GM23338 (cell line): ENCODE measurements at regions not wholly inside any gene's neighbourhood (a gene's known extent, or its start where the extent isn't known, plus 50 kb on each side); places are given as distances from the start of the nearest gene placed in this dataset.

Experiments
- ATAC-seq: fragments of 200-7000 bp; cut with Tn5 transposase; 3 replicates; pipeline ENCODE4 v1.9.1; 2020
- DNase-seq: peaks from one replicate; pipeline ENCODE4 v3.0.0-alpha.2; 2015; ENCODE audit warnings: low spot score
- H2AFZ ChIP-seq: fragments of 200-600 bp; sonication (generic); 2 replicates; pipeline ENCODE4 v1.8.0; 2016; ENCODE audit warnings: antibody characterized with exemption, mild to moderate bottlenecking, moderate library complexity
- H3F3A ChIP-seq: fragments of 200-600 bp; sonication (generic); replicated peaks from 2 replicates; pipeline ENCODE4 v1.8.0; 2017; ENCODE audit warnings: antibody characterized with exemption, mixed run types, low read depth
- H3K27ac ChIP-seq: fragments of 200-600 bp; sonication (generic); 2 replicates; pipeline ENCODE4 v1.6.1; 2016; ENCODE audit warnings: low read depth
- H3K27me3 ChIP-seq: fragments of 200-600 bp; sonication (generic); 2 replicates; pipeline ENCODE4 v1.8.0; 2016; ENCODE audit warnings: mild to moderate bottlenecking, mixed run types, moderate library complexity; ENCODE audit not compliant: insufficient read depth
- H3K36me3 ChIP-seq: fragments of 200-600 bp; sonication (generic); 2 replicates; pipeline ENCODE4 v1.8.0; 2016; ENCODE audit warnings: mild to moderate bottlenecking; ENCODE audit not compliant: insufficient read depth
- H3K4me1 ChIP-seq: fragments of 200-600 bp; sonication (generic); 2 replicates; pipeline ENCODE4 v1.8.0; 2016; ENCODE audit warnings: mild to moderate bottlenecking, moderate library complexity; ENCODE audit not compliant: insufficient read depth
- H3K4me2 ChIP-seq: fragments of 200-600 bp; sonication (generic); 2 replicates; pipeline ENCODE4 v1.7.1; 2017; ENCODE audit warnings: mixed run types
- H3K4me3 ChIP-seq: fragments of 200-600 bp; sonication (generic); 2 replicates; pipeline ENCODE4 v1.6.1; 2016; ENCODE audit warnings: mixed run types
- H3K79me2 ChIP-seq: fragments of 200-600 bp; sonication (generic); replicated peaks from 2 replicates; pipeline ENCODE4 v1.8.0; 2017; ENCODE audit warnings: mild to moderate bottlenecking; ENCODE audit not compliant: insufficient read depth
- H3K9me2 ChIP-seq: fragments of 200-600 bp; sonication (generic); 2 replicates; pipeline ENCODE4 v1.8.0; 2017; ENCODE audit not compliant: insufficient read depth
- H4K20me1 ChIP-seq: fragments of 200-600 bp; sonication (generic); replicated peaks from 2 replicates; pipeline ENCODE4 v1.8.0; 2017; ENCODE audit warnings: mild to moderate bottlenecking; ENCODE audit not compliant: insufficient read depth
- H3K27ac Mint-ChIP-seq: 2 replicates; pipeline ENCODE4 v1.8.0; 2020; ENCODE audit warnings: inconsistent platforms, mild to moderate bottlenecking, moderate library complexity, mixed read lengths
- H3K27me3 Mint-ChIP-seq: 3 replicates; pipeline ENCODE4 v1.8.0; 2022; ENCODE audit warnings: low read depth, mild to moderate bottlenecking, moderate library complexity, mixed read lengths, inconsistent platforms; ENCODE audit not compliant: insufficient read depth, poor library complexity
- H3K36me3 Mint-ChIP-seq: 3 replicates; pipeline ENCODE4 v1.8.0; 2021; ENCODE audit warnings: low read depth, mild to moderate bottlenecking, inconsistent platforms, moderate library complexity, mixed read lengths
- H3K4me1 Mint-ChIP-seq: 3 replicates; pipeline ENCODE4 v1.8.0; 2020; ENCODE audit warnings: mild to moderate bottlenecking, inconsistent platforms, mixed read lengths
- H3K4me3 Mint-ChIP-seq: 3 replicates; pipeline ENCODE4 v1.8.0; 2021; ENCODE audit warnings: moderate library complexity, mild to moderate bottlenecking, inconsistent platforms, mixed read lengths
- H3K9me3 Mint-ChIP-seq: 3 replicates; pipeline ENCODE4 v1.8.0; 2020; ENCODE audit warnings: moderate library complexity, mild to moderate bottlenecking, inconsistent platforms, mixed read lengths
- CREB1 ChIP-seq: fragments of 250-450 bp; sonication (Bioruptor Pico); IDR thresholded peaks from 2 replicates; pipeline ENCODE4 v1.5.0; 2020; ENCODE audit warnings: low read depth, mild to moderate bottlenecking, moderate library complexity
- EZH2phosphoT487 ChIP-seq: fragments of 200-600 bp; sonication (generic); IDR thresholded peaks from one replicate; pipeline ENCODE4 v1.8.1; 2018; ENCODE audit warnings: antibody characterized with exemption; ENCODE audit not compliant: unreplicated experiment
- JUNB ChIP-seq: IDR thresholded peaks from one replicate; pipeline ENCODE4 v1.6.1; 2016; ENCODE audit warnings: antibody characterized with exemption; ENCODE audit not compliant: unreplicated experiment
- NANOG ChIP-seq: IDR thresholded peaks from 2 replicates; pipeline ENCODE4 v1.6.1; 2016; ENCODE audit warnings: antibody characterized with exemption, borderline replicate concordance
- ZNF114 ChIP-seq: fragments of 250-450 bp; sonication (Bioruptor Pico); IDR thresholded peaks from 2 replicates; pipeline ENCODE4 v1.5.0; 2020; ENCODE audit warnings: mild to moderate bottlenecking, moderate library complexity
- TF ChIP-seq, protein P1 (sequence below): IDR thresholded peaks from 2 replicates; pipeline ENCODE4 v1.6.1; 2016; ENCODE audit warnings: antibody characterized with exemption
- TF ChIP-seq, protein P2 (sequence below): fragments of 250-450 bp; sonication (Bioruptor Pico); IDR thresholded peaks from 2 replicates; pipeline ENCODE4 v1.5.0; 2020; ENCODE audit warnings: mild to moderate bottlenecking, moderate library complexity
- TF ChIP-seq, protein P3 (sequence below): IDR thresholded peaks from one replicate; pipeline ENCODE4 v1.6.1; 2018; ENCODE audit warnings: antibody characterized with exemption; ENCODE audit not compliant: unreplicated experiment

DNA sequence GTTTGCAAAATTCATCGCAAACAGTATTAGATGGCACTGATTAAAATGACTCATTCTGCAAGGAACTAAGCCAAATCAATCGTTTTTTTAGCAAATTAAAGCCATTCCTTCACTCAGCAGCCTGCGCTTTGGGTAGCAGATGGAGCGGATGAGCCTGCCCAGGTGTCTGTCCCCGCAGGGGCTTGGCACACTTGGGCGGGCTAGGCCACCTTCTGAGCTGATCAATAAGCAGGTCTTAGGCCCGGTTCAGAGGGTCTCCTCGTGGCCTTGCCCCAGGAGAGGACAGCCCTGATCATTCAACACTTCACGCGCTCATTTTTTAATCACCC lies 78.0 kb upstream of the FCN1 start:
- H3K27ac Mint-ChIP-seq, result no peak overlapping the region
- Histone ChIP-seq H3K27me3 (no peaks in the 10 kb centered on the region), H3K27ac (no peak overlapping the region), H3K4me3 (no peak overlapping the region), H3F3A (no peaks in the 10 kb centered on the region), H4K20me1 (no peaks in the 10 kb centered on the region), H3K4me1 (no peaks in the 10 kb centered on the region), H2AFZ (no peak overlapping the region), H3K4me2 (no peak overlapping the region), H3K79me2 (no peaks in the 10 kb centered on the region), H3K36me3 (peaks cover 6% of the 10 kb centered on the region; the same call in 1 of the 2 replicates), H3K9me2 (0 out of 2 replicates have a peak, but pooled peaks cover 3% of the 10 kb centered on the region)
- peaks cover 30% of the 10 kb centered on the region for H3K36me3 Mint-ChIP-seq
- H3K4me3 Mint-ChIP-seq, result no peak overlapping the region; the same call in 2 of the 3 replicates
- peaks cover 7% of the 10 kb centered on the region for H3K4me1 Mint-ChIP-seq
- DNase-seq (no peak), ATAC-seq (no peak)
- H3K27me3 Mint-ChIP-seq, result peaks cover 18% of the 10 kb centered on the region
- H3K9me3 Mint-ChIP-seq, result peaks cover 47% of the 10 kb centered on the region
- TF ChIP-seq, protein P1, sequence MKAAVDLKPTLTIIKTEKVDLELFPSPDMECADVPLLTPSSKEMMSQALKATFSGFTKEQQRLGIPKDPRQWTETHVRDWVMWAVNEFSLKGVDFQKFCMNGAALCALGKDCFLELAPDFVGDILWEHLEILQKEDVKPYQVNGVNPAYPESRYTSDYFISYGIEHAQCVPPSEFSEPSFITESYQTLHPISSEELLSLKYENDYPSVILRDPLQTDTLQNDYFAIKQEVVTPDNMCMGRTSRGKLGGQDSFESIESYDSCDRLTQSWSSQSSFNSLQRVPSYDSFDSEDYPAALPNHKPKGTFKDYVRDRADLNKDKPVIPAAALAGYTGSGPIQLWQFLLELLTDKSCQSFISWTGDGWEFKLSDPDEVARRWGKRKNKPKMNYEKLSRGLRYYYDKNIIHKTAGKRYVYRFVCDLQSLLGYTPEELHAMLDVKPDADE, result no peak
- TF ChIP-seq, protein P2, sequence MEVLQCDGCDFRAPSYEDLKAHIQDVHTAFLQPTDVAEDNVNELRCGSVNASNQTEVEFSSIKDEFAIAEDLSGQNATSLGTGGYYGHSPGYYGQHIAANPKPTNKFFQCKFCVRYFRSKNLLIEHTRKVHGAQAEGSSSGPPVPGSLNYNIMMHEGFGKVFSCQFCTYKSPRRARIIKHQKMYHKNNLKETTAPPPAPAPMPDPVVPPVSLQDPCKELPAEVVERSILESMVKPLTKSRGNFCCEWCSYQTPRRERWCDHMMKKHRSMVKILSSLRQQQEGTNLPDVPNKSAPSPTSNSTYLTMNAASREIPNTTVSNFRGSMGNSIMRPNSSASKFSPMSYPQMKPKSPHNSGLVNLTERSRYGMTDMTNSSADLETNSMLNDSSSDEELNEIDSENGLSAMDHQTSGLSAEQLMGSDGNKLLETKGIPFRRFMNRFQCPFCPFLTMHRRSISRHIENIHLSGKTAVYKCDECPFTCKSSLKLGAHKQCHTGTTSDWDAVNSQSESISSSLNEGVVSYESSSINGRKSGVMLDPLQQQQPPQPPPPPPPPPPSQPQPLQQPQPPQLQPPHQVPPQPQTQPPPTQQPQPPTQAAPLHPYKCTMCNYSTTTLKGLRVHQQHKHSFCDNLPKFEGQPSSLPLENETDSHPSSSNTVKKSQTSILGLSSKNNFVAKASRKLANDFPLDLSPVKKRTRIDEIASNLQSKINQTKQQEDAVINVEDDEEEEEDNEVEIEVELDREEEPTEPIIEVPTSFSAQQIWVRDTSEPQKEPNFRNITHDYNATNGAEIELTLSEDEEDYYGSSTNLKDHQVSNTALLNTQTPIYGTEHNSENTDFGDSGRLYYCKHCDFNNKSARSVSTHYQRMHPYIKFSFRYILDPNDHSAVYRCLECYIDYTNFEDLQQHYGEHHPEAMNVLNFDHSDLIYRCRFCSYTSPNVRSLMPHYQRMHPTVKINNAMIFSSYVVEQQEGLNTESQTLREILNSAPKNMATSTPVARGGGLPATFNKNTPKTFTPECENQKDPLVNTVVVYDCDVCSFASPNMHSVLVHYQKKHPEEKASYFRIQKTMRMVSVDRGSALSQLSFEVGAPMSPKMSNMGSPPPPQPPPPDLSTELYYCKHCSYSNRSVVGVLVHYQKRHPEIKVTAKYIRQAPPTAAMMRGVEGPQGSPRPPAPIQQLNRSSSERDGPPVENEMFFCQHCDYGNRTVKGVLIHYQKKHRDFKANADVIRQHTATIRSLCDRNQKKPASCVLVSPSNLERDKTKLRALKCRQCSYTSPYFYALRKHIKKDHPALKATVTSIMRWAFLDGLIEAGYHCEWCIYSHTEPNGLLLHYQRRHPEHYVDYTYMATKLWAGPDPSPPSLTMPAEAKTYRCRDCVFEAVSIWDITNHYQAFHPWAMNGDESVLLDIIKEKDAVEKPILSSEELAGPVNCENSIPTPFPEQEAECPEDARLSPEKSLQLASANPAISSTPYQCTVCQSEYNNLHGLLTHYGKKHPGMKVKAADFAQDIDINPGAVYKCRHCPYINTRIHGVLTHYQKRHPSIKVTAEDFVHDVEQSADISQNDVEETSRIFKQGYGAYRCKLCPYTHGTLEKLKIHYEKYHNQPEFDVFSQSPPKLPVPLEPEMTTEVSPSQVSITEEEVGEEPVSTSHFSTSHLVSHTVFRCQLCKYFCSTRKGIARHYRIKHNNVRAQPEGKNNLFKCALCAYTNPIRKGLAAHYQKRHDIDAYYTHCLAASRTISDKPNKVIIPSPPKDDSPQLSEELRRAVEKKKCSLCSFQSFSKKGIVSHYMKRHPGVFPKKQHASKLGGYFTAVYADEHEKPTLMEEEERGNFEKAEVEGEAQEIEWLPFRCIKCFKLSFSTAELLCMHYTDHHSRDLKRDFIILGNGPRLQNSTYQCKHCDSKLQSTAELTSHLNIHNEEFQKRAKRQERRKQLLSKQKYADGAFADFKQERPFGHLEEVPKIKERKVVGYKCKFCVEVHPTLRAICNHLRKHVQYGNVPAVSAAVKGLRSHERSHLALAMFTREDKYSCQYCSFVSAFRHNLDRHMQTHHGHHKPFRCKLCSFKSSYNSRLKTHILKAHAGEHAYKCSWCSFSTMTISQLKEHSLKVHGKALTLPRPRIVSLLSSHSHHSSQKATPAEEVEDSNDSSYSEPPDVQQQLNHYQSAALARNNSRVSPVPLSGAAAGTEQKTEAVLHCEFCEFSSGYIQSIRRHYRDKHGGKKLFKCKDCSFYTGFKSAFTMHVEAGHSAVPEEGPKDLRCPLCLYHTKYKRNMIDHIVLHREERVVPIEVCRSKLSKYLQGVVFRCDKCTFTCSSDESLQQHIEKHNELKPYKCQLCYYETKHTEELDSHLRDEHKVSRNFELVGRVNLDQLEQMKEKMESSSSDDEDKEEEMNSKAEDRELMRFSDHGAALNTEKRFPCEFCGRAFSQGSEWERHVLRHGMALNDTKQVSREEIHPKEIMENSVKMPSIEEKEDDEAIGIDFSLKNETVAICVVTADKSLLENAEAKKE (CRISPR knock-in tag), result no peak
- TF ChIP-seq, protein P3, sequence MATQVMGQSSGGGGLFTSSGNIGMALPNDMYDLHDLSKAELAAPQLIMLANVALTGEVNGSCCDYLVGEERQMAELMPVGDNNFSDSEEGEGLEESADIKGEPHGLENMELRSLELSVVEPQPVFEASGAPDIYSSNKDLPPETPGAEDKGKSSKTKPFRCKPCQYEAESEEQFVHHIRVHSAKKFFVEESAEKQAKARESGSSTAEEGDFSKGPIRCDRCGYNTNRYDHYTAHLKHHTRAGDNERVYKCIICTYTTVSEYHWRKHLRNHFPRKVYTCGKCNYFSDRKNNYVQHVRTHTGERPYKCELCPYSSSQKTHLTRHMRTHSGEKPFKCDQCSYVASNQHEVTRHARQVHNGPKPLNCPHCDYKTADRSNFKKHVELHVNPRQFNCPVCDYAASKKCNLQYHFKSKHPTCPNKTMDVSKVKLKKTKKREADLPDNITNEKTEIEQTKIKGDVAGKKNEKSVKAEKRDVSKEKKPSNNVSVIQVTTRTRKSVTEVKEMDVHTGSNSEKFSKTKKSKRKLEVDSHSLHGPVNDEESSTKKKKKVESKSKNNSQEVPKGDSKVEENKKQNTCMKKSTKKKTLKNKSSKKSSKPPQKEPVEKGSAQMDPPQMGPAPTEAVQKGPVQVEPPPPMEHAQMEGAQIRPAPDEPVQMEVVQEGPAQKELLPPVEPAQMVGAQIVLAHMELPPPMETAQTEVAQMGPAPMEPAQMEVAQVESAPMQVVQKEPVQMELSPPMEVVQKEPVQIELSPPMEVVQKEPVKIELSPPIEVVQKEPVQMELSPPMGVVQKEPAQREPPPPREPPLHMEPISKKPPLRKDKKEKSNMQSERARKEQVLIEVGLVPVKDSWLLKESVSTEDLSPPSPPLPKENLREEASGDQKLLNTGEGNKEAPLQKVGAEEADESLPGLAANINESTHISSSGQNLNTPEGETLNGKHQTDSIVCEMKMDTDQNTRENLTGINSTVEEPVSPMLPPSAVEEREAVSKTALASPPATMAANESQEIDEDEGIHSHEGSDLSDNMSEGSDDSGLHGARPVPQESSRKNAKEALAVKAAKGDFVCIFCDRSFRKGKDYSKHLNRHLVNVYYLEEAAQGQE, result no peak
- TF ChIP-seq NANOG, result no peak
- no peak for TF ChIP-seq CREB1 (CRISPR knock-in tag)
- TF ChIP-seq EZH2phosphoT487, result no peak
- no peak for TF ChIP-seq JUNB
- TF ChIP-seq ZNF114 (CRISPR knock-in tag), result no peak
